SH-SY5Y (cell line): ENCODE measurements at regions not wholly inside any gene's neighbourhood (a gene's known extent, or its start where the extent isn't known, plus 50 kb on each side); places are given as distances from the start of the nearest gene placed in this dataset.

Experiments
- GATA2 ChIP-seq: IDR thresholded peaks from 2 replicates; pipeline ENCODE4 v1.6.1; 2011; ENCODE audit warnings: mild to moderate bottlenecking, low read depth, low read length
- GATA3 ChIP-seq: IDR thresholded peaks from 2 replicates; pipeline ENCODE4 v1.6.1; 2011; ENCODE audit warnings: low read depth, mild to moderate bottlenecking, low read length, moderate library complexity

DNA sequence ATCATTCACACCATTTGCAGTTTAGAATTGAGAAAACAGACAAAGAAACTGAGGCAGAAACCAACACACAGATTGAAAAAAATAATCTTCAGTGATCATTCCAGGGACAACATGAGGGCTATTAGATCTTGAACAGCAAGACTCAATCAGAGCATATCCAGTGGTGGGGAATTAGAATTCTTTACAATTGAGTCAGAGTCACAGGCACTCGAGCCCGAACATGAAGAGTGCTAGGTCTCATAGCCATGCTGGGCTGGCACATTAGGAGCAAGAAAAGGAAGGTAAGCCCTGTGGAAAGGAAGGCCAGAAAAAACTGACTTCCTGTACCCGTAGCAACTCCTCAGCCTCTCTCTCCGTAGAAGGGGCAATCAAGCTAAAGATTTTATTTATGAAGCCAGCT is 419.9 kb downstream of the HAO1 start:
- no peak for TF ChIP-seq GATA2
- no peak for TF ChIP-seq GATA3

DNA sequence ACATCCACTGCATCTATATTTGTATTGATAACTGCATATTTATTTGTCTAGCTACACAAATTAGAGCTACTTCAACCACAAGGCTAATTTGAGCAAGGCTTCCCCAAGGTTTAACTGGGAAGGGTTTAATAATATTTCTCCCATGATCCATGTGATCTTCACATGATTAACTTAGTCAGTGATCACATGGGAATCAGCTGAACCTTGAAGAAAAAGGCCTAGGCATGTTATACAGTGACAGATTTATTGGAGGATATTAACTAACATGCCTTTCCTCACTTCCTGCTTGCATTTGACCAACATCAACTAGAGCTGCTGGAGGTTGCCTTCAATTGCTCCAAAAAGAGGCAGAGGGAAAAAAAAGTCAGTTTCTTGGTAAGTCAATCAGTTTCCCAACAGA is 417.0 kb downstream of the HAO1 start:
- TF ChIP-seq GATA3 (no peak), GATA2 (no peak)

DNA sequence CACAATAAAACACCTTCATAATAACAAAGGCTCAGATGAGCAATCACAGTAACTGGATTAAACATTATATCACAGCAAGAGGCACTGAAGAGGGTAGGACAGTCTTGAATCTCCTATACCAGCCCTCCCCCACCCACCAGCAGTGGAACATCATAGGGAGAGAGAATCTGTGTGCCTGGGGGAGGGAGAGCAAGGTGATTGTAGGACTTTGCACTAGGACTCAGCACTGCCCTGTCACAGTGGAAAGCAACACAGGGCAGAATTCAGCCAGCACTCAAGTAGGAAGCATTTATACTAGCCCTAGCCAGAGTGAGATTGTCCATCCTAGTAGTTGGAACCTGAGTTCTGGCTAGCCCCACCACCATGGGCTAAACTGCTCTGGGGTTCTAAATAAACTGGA is 400.2 kb downstream of the HAO1 start:
- TF ChIP-seq GATA2 (no peak), GATA3 (no peak)

DNA sequence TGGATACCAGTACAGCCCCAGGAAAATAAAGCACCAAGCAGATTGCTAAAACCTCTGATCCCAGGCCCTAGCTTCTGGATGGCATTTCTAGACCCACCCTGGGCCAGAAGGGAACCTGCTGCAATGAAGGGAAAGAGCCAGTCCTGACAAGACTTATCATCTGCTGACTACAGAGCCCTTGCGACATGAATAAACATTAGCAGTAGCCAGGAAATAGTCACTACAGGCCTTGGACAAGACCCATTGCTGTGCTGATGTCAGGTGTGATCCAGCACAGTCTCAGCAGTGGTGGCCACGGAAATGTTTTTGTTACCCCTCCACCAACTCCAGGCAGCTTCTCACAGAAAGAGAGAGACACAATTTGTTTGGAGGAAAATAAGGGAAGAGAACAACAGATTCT is 399.3 kb downstream of the HAO1 start:
- TF ChIP-seq GATA3 (no peak), GATA2 (no peak)

DNA sequence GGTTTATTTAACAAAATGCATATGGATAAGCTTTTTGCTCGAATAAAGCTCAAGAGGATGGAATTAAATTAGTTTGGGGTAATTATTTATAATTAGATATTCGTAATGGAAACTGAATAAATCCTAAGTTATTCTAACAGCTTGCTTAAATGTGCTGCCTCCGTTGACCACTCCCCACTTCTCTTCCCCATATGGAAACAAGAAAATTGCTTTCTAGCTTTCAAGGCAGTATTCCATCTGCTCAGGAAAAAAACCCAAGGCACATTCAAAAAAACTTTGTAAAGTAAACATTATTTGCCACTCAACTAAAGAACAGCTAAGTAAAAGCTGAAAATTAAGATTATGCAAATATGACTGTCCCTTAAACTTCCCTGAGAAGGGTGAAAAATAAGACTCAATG is 369.2 kb downstream of the HAO1 start:
- TF ChIP-seq GATA2 (no peak), GATA3 (no peak)

DNA sequence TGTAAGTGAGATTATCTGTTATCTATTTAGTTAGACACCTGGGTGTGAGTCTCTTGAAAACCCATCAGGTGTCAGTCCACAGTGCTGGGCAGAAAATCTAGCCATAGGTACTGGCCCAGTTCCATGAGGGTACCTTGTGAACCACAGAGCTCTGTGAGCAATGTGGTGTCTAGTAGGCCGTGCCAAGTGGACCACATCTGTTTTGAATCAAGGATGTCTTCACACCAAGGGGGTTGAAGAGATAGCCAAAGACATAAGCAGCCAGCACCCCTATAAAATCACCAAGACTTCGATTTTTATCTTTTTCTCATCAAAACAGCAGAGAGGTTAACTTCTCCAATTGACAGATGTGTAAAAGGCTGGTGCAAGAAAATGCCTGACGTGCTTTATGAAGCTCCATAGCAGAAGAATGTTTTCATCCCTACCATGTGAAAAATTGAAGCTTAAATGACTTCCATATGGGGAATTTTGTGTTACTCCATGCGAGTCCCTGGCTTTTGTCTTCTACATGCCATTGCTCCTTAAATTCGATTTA is 368.7 kb downstream of the HAO1 start:
- TF ChIP-seq GATA3 (no peak), GATA2 (no peak)

DNA sequence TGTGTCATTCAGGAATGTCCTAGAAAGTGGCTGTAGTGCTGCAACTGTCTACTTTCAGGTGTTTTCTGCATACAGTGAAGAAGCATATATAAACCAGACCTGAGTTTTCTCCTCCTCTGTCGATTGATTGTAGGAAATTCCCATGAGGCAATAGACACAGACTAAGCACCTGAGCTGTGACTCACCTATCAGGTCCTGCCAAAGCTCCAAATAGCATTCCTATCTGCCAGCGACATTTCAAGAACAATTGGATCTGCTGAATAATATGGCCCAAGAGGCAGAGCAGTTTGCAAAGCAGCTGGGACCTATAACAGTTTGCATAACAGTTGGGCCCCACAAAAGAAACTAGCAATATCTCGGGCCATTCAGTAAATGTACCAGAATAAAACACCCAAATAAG is 360.4 kb downstream of the HAO1 start:
- no peak for TF ChIP-seq GATA3
- TF ChIP-seq GATA2, result no peak

DNA sequence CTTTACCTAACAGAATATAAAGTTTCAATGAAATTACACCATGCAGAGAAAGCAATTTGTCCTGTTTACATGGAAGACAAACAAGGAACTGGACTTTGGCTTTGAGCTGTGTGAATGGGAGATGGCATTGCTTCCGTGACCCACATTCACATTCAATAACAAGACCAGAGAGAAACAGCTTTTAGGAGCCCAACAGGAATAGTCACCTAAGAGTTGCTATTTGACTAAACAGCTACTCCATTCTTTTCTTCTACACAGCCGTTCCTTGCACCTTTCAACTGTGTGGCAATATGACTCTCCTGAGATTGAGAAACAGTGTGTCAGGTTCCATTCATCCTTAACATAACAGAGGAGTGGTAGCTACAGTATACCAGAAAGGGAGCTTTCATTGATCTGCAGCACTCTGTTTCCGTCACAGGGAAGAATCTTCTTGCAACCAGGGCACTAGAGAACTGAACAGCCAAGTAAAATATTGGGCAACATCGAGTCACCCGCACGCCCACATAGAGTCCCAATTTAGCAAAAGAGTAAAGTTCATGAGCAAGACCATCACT is 355.1 kb downstream of the HAO1 start:
- no peak for TF ChIP-seq GATA2
- no peak for TF ChIP-seq GATA3

DNA sequence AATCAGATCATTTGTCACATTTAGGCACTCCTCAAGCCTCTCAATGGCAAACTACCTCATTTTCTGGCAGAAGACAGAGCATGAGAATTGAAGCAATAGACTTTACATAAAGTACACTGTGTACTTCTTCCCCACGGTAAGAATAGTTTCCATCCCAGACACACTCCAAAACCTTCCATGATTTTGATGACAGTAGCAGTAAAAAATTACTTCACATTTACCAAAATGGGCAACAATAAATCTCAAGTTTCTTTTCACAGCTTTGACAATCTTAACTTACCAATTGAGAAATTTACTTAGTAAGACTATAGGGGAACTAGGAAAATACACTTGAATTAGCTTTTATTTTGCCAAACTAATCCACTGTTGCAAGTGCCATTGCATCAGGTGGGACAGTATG is 353.8 kb downstream of the HAO1 start:
- TF ChIP-seq GATA2, result no peak
- TF ChIP-seq GATA3, result no peak

DNA sequence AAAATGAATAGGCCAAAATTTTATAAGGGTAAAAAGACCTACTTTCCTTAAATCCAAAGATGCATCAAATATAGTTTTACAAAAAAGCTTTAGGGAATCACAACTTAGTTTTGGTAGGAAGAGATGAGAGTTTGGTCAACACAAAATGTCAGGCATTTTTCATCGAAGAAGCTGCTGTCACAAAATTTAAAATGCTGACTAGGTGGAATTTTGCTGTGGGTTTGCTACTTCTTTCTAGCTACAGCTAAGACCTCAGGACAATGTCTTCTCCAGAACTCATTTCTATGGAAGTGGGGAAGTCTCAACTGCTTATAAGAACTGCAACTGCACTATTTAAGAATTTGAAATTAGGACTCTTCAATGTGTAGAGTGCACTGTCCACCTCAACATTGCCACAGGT is 351.1 kb downstream of the HAO1 start:
- TF ChIP-seq GATA3, result no peak
- TF ChIP-seq GATA2, result no peak

DNA sequence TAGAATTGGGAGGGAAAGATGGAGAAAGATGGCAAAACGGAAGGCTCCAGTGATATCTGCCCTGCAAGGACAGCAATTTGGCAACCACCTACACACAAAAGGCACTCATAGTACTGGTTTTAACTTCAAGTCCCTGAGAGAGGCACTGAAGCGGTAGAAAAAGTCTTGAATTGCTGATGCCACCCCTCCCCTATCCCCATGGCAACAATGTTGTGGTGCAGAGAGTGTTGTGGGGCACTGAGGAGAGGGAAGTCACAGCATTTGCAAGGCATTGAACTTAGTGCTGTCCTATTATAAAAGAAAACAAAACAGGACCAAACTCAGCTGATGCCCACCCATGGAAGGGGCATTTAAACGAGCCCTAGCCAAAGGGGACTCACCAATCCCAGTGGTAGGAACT is 343.7 kb downstream of the HAO1 start:
- TF ChIP-seq GATA3 (no peak), GATA2 (no peak)

DNA sequence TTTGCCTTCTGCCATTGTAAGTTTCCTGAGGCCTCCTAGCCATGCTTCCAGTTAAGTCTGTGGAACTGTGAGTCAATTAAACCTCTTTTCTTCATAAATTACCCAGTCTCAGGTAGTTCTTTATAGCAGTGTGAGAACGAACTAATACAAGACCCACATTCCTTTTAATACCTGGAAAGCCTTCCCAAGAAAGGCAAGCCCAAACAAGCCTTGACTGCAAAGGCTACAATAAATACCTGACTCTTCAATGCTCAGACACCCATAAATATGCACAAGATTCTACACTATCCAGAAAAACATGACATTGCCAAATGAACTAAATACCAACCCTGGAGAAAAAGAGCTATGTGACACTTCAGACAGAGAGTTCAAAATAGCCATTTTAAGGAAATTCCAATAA is 338.8 kb downstream of the HAO1 start:
- TF ChIP-seq GATA3 (no peak), GATA2 (no peak)

DNA sequence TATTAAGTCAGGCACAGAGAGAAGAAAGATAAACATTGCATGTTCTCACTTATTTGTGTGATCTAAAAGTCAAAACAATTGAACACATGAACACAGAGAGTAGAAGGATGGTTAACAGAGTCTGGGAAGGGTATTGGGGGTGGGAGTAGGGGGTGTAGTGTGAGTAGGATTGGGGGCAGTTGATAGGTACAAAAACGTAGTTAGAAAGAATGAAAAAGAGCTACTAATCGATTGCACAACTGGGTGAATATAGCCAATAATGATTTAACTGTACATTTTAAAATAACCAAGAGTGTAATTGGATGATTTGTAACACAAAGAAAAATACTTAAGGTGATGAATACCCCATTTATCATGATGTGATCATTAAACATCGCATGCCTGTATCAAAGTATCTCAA is 333.3 kb downstream of the HAO1 start:
- TF ChIP-seq GATA3 (no peak), GATA2 (no peak)

DNA sequence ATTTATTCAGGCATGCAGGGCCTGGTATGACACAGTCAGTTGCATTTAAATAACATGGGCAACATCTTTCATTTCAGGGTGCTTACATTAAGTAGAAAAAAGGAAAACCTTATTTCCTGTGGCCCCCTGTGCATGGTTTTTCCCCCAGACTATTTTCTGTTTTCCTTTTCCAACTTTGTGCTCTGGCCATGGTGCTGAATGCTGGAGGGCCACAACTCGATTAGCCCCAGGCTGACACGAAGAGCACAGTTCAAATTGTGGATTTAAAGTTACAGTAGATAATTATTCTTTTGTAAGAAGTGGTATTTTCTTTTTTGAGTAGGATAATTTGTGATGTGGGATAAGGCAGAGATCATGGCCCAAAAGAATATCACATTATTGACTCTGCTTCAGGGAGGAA is 332.0 kb downstream of the HAO1 start:
- TF ChIP-seq GATA2 (no peak), GATA3 (no peak)

DNA sequence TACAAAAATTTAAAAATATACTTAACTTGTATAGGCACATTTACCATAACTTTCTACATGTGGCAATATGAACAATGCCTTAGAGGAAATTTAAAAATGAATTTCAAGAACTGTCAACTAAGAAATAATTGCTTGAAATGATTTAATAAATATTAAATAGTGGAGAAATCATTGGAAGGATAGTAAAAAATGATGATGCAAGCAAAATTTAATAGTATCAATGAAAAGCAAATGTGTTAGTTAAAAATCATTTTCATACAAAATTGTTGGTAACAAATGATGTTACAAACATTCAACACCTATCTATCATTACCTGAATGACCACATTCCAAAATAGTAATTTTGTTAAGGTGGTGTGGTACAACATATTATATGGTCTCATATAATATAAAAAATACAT is 331.0 kb downstream of the HAO1 start:
- TF ChIP-seq GATA3 (no peak), GATA2 (no peak)

DNA sequence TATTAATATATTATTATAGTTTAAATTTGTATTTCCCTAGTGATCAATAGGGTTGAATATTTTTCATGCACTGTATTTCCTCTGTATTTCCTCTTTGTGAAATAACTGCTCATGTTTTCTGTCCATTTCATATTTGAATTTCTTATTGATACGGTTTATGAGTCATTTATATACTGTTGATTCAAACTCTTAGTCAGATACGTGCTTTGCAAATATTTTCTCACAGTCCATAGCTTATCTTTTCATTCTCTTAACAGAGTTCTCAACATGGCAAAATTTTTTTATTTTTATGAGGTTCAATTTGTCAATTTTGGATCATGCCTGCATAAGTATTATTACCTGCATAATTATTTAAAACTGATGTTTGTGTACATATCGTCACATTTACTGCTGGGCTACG is 329.6 kb downstream of the HAO1 start:
- TF ChIP-seq GATA2, result no peak
- TF ChIP-seq GATA3, result no peak
